Smooth muscle cell (in vitro differentiated cells): ENCODE measurements at regions not wholly inside any gene's neighbourhood (a gene's known extent, or its start where the extent isn't known, plus 50 kb on each side); places are given as distances from the start of the nearest gene placed in this dataset.

Experiments
- DNase-seq: peaks from one replicate; lab custom pipeline; 2025; ENCODE audit not compliant: unreplicated experiment; lab: John Stamatoyannopoulos, UW
- H2AFZ ChIP-seq: fragments of 200-600 bp; sonication (generic); 2 replicates; pipeline ENCODE4 v1.6.0; 2016; ENCODE audit warnings: antibody characterized with exemption, low read depth, mild to moderate bottlenecking
- H3F3A ChIP-seq: fragments of 200-600 bp; sonication (generic); 2 replicates; pipeline ENCODE4 v1.6.0; 2017; ENCODE audit warnings: antibody characterized with exemption, low read depth
- H3K27ac ChIP-seq: fragments of 200-600 bp; sonication (generic); 2 replicates; pipeline ENCODE4 v1.5.1; 2016; ENCODE audit warnings: low read depth, mild to moderate bottlenecking
- H3K27me3 ChIP-seq: fragments of 200-600 bp; sonication (generic); 2 replicates; pipeline ENCODE4 v1.6.1; 2016; ENCODE audit warnings: low read depth, mild to moderate bottlenecking
- H3K36me3 ChIP-seq: fragments of 200-600 bp; sonication (generic); 2 replicates; pipeline ENCODE4 v1.5.1; 2016; ENCODE audit warnings: low read depth
- H3K4me1 ChIP-seq: fragments of 200-600 bp; sonication (generic); 2 replicates; pipeline ENCODE4 v1.5.1; 2016; ENCODE audit warnings: low read depth
- H3K4me2 ChIP-seq: fragments of 200-600 bp; sonication (generic); 2 replicates; pipeline ENCODE4 v1.6.0; 2016; ENCODE audit warnings: mild to moderate bottlenecking
- H3K4me3 ChIP-seq: fragments of 200-600 bp; sonication (generic); 2 replicates; pipeline ENCODE4 v1.5.1; 2016; ENCODE audit warnings: mild to moderate bottlenecking
- H3K79me2 ChIP-seq: fragments of 200-600 bp; sonication (generic); 2 replicates; pipeline ENCODE4 v1.6.0; 2016; ENCODE audit warnings: low read depth, mild to moderate bottlenecking
- H3K9ac ChIP-seq: fragments of 200-600 bp; sonication (generic); 2 replicates; pipeline ENCODE4 v1.6.0; 2016; ENCODE audit warnings: low read depth
- H3K9me3 ChIP-seq: fragments of 200-600 bp; sonication (generic); replicated peaks from 2 replicates; pipeline ENCODE4 v1.5.1; 2016; ENCODE audit warnings: low read depth
- H4K20me1 ChIP-seq: fragments of 200-600 bp; sonication (generic); 2 replicates; pipeline ENCODE4 v1.6.0; 2016; ENCODE audit warnings: low read depth
- CTCF ChIP-seq: fragments of 200-600 bp; sonication (generic); IDR thresholded peaks from 2 replicates; pipeline ENCODE4 v1.5.1; 2017; ENCODE audit warnings: borderline replicate concordance, mild to moderate bottlenecking, antibody characterized with exemption; ENCODE audit not compliant: insufficient read depth, poor library complexity, severe bottlenecking
- WGBS: methylation state at CpG from one replicate; pipeline ENCODE4 v1.1.7; 2016; ENCODE audit warnings: low lambda C conversion rate; 5-methylcytosine and 5-hydroxymethylcytosine counted together

GRCh38 chr2:176582176-176582575, 312.9 kb downstream of the MTX2 start:
- H3K4me1 ChIP-seq = peaks cover 8% of the 10 kb centered on the region
- no peaks in the 10 kb centered on the region for H3K79me2 ChIP-seq
- no peak overlapping the region for H3K4me3 ChIP-seq
- DNase-seq = no peak
- no peak for TF ChIP-seq CTCF
- peaks cover 11% of the 10 kb centered on the region for H3F3A ChIP-seq
- H4K20me1 ChIP-seq = no peaks in the 10 kb centered on the region
- no peak overlapping the region for H2AFZ ChIP-seq
- no peaks in the 10 kb centered on the region for H3K36me3 ChIP-seq
- peak overlapping the region; percentile 35 for H3K4me2 ChIP-seq
- H3K27me3 ChIP-seq = no peaks in the 10 kb centered on the region
- no peaks in the 10 kb centered on the region for H3K9me3 ChIP-seq
- peak overlapping the region; percentile 14 for H3K9ac ChIP-seq
- peak overlapping the region; percentile 91 for H3K27ac ChIP-seq
- WGBS = 46% methylated on average over 2 of the region's 2 CpGs

- peak overlapping the region; percentile 61 for H3K9ac ChIP-seq
- peak overlapping the region; percentile 65 for H3K4me2 ChIP-seq
- H3F3A ChIP-seq = peaks cover 11% of the 10 kb centered on the region
- 3% methylated on average over 2 of the region's 2 CpGs for WGBS
- no peak for TF ChIP-seq CTCF
- DNase-seq = no peak
- no peaks in the 10 kb centered on the region for H4K20me1 ChIP-seq
- peaks cover 8% of the 10 kb centered on the region for H3K4me1 ChIP-seq
- H3K27ac ChIP-seq = peak overlapping the region; percentile 91
- H3K36me3 ChIP-seq = no peaks in the 10 kb centered on the region
- H3K79me2 ChIP-seq = no peaks in the 10 kb centered on the region
- no peak overlapping the region for H3K4me3 ChIP-seq
- no peak overlapping the region for H2AFZ ChIP-seq
- H3K27me3 ChIP-seq = no peaks in the 10 kb centered on the region
- H3K9me3 ChIP-seq = no peaks in the 10 kb centered on the region
Measured at GRCh38 chr2:176582990-176583481, 313.8 kb downstream of the MTX2 start.

GRCh38 chr2:176583607-176584006, 314.4 kb downstream of the MTX2 start:
- H4K20me1 ChIP-seq = no peaks in the 10 kb centered on the region
- no peaks in the 10 kb centered on the region for H3K79me2 ChIP-seq
- H3K4me1 ChIP-seq = peaks cover 8% of the 10 kb centered on the region
- H3K36me3 ChIP-seq = no peaks in the 10 kb centered on the region
- peaks cover 11% of the 10 kb centered on the region for H3F3A ChIP-seq
- H3K9me3 ChIP-seq = no peaks in the 10 kb centered on the region
- DNase-seq = no peak
- no peak overlapping the region for H3K4me3 ChIP-seq
- no peaks in the 10 kb centered on the region for H3K27me3 ChIP-seq
- H2AFZ ChIP-seq = no peak overlapping the region
- TF ChIP-seq CTCF = no peak
- H3K9ac ChIP-seq = peak overlapping the region; percentile 61
- peak overlapping the region; percentile 91 for H3K27ac ChIP-seq
- WGBS = 10% methylated on average over 6 of the region's 6 CpGs
- H3K4me2 ChIP-seq = peak overlapping the region; percentile 65

- DNase-seq = no peak
- Histone ChIP-seq H3K27ac (peak overlapping the region; percentile 91), H2AFZ (no peak overlapping the region)
Measured at GRCh38 chr2:176584333-176584732, 315.1 kb downstream of the MTX2 start.

More at GRCh38 chr2:176584333-176584732, 315.1 kb downstream of the MTX2 start:
- no peaks in the 10 kb centered on the region for H3K27me3 ChIP-seq
- H3K4me3 ChIP-seq = no peak overlapping the region
- no peaks in the 10 kb centered on the region for H3K79me2 ChIP-seq
- peak overlapping the region; percentile 61 for H3K9ac ChIP-seq
- H3K9me3 ChIP-seq = no peaks in the 10 kb centered on the region
- H4K20me1 ChIP-seq = no peaks in the 10 kb centered on the region
- peaks cover 11% of the 10 kb centered on the region for H3F3A ChIP-seq
- WGBS = 51% methylated on average over 3 of the region's 3 CpGs
- peaks cover 8% of the 10 kb centered on the region for H3K4me1 ChIP-seq
- H3K36me3 ChIP-seq = no peaks in the 10 kb centered on the region
- TF ChIP-seq CTCF = no peak
- peak overlapping the region; percentile 65 for H3K4me2 ChIP-seq
